DND-41 (cell line): ENCODE measurements at regions not wholly inside any gene's neighbourhood (a gene's known extent, or its start where the extent isn't known, plus 50 kb on each side); places are given as distances from the start of the nearest gene placed in this dataset.

Experiments
- CTCF ChIP-seq: IDR thresholded peaks from 2 replicates; pipeline ENCODE4 v1.5.1; 2012; ENCODE audit warnings: borderline replicate concordance, low read length, moderate library complexity, mild to moderate bottlenecking; ENCODE audit not compliant: poor library complexity, severe bottlenecking; ENCODE audit errors: extremely low read depth
- EZH2 ChIP-seq: IDR thresholded peaks from 3 replicates; pipeline ENCODE4 v1.6.1; 2012; ENCODE audit warnings: borderline replicate concordance, low read depth, mild to moderate bottlenecking, moderate library complexity, low read length, inconsistent platforms; ENCODE audit not compliant: severe bottlenecking

DNA sequence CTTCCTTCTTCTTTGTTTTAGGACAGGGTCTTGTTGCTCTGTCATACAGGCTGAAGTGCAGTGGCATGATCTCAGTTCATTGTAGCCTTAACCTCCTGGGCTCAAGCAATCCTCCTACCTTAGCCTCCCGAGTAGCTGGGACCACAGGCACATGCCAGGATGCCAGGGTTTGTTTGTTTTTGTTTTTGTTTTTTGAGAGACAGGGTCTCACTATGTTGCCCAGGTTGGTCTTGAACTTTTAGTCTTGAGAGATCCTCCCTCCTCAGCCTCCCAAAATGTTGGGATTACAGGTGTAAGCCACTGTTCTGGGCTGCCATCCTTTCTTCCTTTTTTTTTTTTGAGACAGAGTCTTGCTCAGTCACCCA lies 56.5 kb upstream of the SLC45A1 start:
- no peak for TF ChIP-seq CTCF
- TF ChIP-seq EZH2: no peak
